H9 (cell line): ENCODE measurements at regions not wholly inside any gene's neighbourhood (a gene's known extent, or its start where the extent isn't known, plus 50 kb on each side); places are given as distances from the start of the nearest gene placed in this dataset.

Experiments used
- DNase-seq: peaks from one replicate; pipeline ENCODE4 v3.0.0-alpha.2; 2017
- H2AFZ ChIP-seq: one replicate; pipeline ENCODE4 v1.6.1; 2013; ENCODE audit warnings: mild to moderate bottlenecking, low read length, control low read depth, moderate library complexity
- H2AK5ac ChIP-seq: 2 replicates; pipeline ENCODE4 v1.6.1; 2013; ENCODE audit warnings: low read length, control low read depth, mixed read lengths; ENCODE audit not compliant: insufficient read length
- H2BK120ac ChIP-seq: one replicate; pipeline ENCODE4 v1.6.1; 2013; ENCODE audit warnings: low read depth, mild to moderate bottlenecking, low read length, control low read depth, inconsistent platforms; ENCODE audit not compliant: poor library complexity, severe bottlenecking
- H2BK12ac ChIP-seq: 2 replicates; pipeline ENCODE4 v1.6.1; 2013; ENCODE audit warnings: low read length, control low read depth, mixed read lengths, low read depth; ENCODE audit not compliant: insufficient read length
- H2BK15ac ChIP-seq: 2 replicates; pipeline ENCODE4 v1.6.1; 2013; ENCODE audit warnings: low read depth, low read length, control low read depth
- H2BK20ac ChIP-seq: one replicate; pipeline ENCODE4 v1.6.1; 2013; ENCODE audit warnings: low read depth, mild to moderate bottlenecking, low read length, control low read depth, inconsistent platforms; ENCODE audit not compliant: poor library complexity, severe bottlenecking
- H2BK5ac ChIP-seq: 2 replicates; pipeline ENCODE4 v1.6.1; 2013; ENCODE audit warnings: low read length, control low read depth, mixed read lengths; ENCODE audit not compliant: insufficient read length
- H3K14ac ChIP-seq: 2 replicates; pipeline ENCODE4 v1.6.1; 2013; ENCODE audit warnings: low read length, control low read depth; ENCODE audit not compliant: insufficient read depth
- H3K18ac ChIP-seq: 2 replicates; pipeline ENCODE4 v1.6.1; 2013; ENCODE audit warnings: low read depth, mild to moderate bottlenecking, mixed read lengths, low read length, control low read depth; ENCODE audit not compliant: insufficient read length
- H3K23ac ChIP-seq: 2 replicates; pipeline ENCODE4 v1.6.1; 2013; ENCODE audit warnings: low read length, control low read depth, mixed read lengths, low read depth; ENCODE audit not compliant: insufficient read length
- H3K23me2 ChIP-seq: 2 replicates; pipeline ENCODE4 v1.6.1; 2013; ENCODE audit warnings: low read depth, mild to moderate bottlenecking, mixed read lengths, low read length, control low read depth; ENCODE audit not compliant: insufficient read length, poor library complexity, severe bottlenecking
- H3K27ac ChIP-seq: 2 replicates; pipeline ENCODE4 v1.5.1; 2013; ENCODE audit warnings: low read length, control low read depth, mixed read lengths, low read depth; ENCODE audit not compliant: insufficient read length
- H3K27me3 ChIP-seq: 2 replicates; pipeline ENCODE4 v1.6.1; 2013; ENCODE audit warnings: low read length, control low read depth, inconsistent platforms; ENCODE audit not compliant: insufficient read depth
- H3K4ac ChIP-seq: 2 replicates; pipeline ENCODE4 v1.6.1; 2013; ENCODE audit warnings: low read depth, mild to moderate bottlenecking, control low read depth, inconsistent platforms, low read length, moderate library complexity
- H3K4me1 ChIP-seq: 2 replicates; pipeline ENCODE4 v1.6.1; 2013; ENCODE audit warnings: low read length, control low read depth, inconsistent platforms; ENCODE audit not compliant: insufficient read depth
- H3K4me2 ChIP-seq: 2 replicates; pipeline ENCODE4 v1.6.1; 2013; ENCODE audit warnings: low read length, control low read depth, mixed read lengths; ENCODE audit not compliant: insufficient read length, insufficient read depth
- H3K56ac ChIP-seq: 2 replicates; pipeline ENCODE4 v1.6.1; 2013; ENCODE audit warnings: low read depth, mild to moderate bottlenecking, mixed read lengths, low read length, control low read depth; ENCODE audit not compliant: insufficient read length
- H3K79me1 ChIP-seq: 2 replicates; pipeline ENCODE4 v1.6.1; 2013; ENCODE audit warnings: low read depth, mild to moderate bottlenecking, moderate library complexity, low read length, control low read depth, inconsistent platforms; ENCODE audit not compliant: insufficient read depth, poor library complexity, severe bottlenecking
- H3K79me2 ChIP-seq: 2 replicates; pipeline ENCODE4 v1.6.1; 2013; ENCODE audit warnings: low read length, control low read depth, inconsistent platforms; ENCODE audit not compliant: insufficient read depth
- H3K9ac ChIP-seq: 2 replicates; pipeline ENCODE4 v1.6.1; 2013; ENCODE audit warnings: low read length, control low read depth, mixed read lengths; ENCODE audit not compliant: insufficient read length; ENCODE audit errors: extremely low read depth
- H3K9me3 ChIP-seq: one replicate; pipeline ENCODE4 v1.6.1; 2013; ENCODE audit warnings: low read depth, low read length, inconsistent platforms; ENCODE audit not compliant: control insufficient read depth
- H3T11ph ChIP-seq: one replicate; pipeline ENCODE4 v1.6.1; 2013; ENCODE audit warnings: mild to moderate bottlenecking, low read length, control low read depth, inconsistent platforms
- H4K20me1 ChIP-seq: one replicate; pipeline ENCODE4 v1.6.1; 2013; ENCODE audit not compliant: control insufficient read depth, insufficient read length, insufficient read depth
- H4K5ac ChIP-seq: 2 replicates; pipeline ENCODE4 v1.6.1; 2013; ENCODE audit warnings: low read depth, mild to moderate bottlenecking, mixed read lengths, low read length, control low read depth; ENCODE audit not compliant: insufficient read length
- H4K8ac ChIP-seq: replicated peaks from 2 replicates; pipeline ENCODE4 v1.6.1; 2013; ENCODE audit warnings: low read length, control low read depth, mixed read lengths, low read depth; ENCODE audit not compliant: insufficient read length
- H4K91ac ChIP-seq: 2 replicates; pipeline ENCODE4 v1.6.1; 2013; ENCODE audit warnings: low read depth, mild to moderate bottlenecking, moderate library complexity, mixed read lengths, low read length, control low read depth; ENCODE audit not compliant: insufficient read length
- H3K27ac Mint-ChIP-seq, 3 experiments: 2 replicates in 2 of 3; 3 replicates in 1 of 3; pipeline ENCODE4 v1.8.0; 2020 to 2021; ENCODE audit warnings: mixed read lengths in 3 of 3, mild to moderate bottlenecking in 1 of 3, moderate library complexity in 1 of 3
- H3K27me3 Mint-ChIP-seq: 2 replicates; pipeline ENCODE4 v1.8.0; 2021; ENCODE audit warnings: low read depth, mild to moderate bottlenecking, moderate library complexity, mixed read lengths
- H3K36me3 Mint-ChIP-seq, 3 experiments: 2 replicates in 2 of 3; 3 replicates in 1 of 3; pipeline ENCODE4 v1.8.0; 2020 to 2021; ENCODE audit warnings: low read depth in 3 of 3, mixed read lengths in 3 of 3; ENCODE audit not compliant: insufficient read depth in 1 of 3
- H3K4me1 Mint-ChIP-seq, 2 experiments: 2 replicates each; pipeline ENCODE4 v1.8.0; 2020; ENCODE audit warnings: mixed read lengths in 2 of 2
- H3K4me3 Mint-ChIP-seq, 2 experiments: 2 replicates in 1 of 2; 3 replicates in 1 of 2; pipeline ENCODE4 v1.8.0; 2020 to 2021; ENCODE audit warnings: mild to moderate bottlenecking in 2 of 2, mixed read lengths in 2 of 2, moderate library complexity in 1 of 2
- H3K9me3 Mint-ChIP-seq, 2 experiments: 2 replicates in 1 of 2; 3 replicates in 1 of 2; pipeline ENCODE4 v1.8.0; 2020; ENCODE audit warnings: mild to moderate bottlenecking in 2 of 2, mixed read lengths in 2 of 2, moderate library complexity in 1 of 2
- CTCF ChIP-seq: fragments of 200-600 bp; sonication (generic); conservative IDR thresholded peaks from 3 replicates; pipeline ENCODE4 v1.8.0; 2021; ENCODE audit warnings: antibody characterized with exemption, mild to moderate bottlenecking
- WGBS: extraction: QIAGEN DNeasy Blood & Tissue Kit; methylation state at CpG from one replicate; pipeline ENCODE4 v1.1.7; 2013; ENCODE audit warnings: missing lambda C conversion rate, low lambda C conversion rate, mixed read lengths; ENCODE audit not compliant: insufficient read length; ENCODE audit errors: extremely low coverage; 5-methylcytosine and 5-hydroxymethylcytosine counted together

- Histone ChIP-seq H4K8ac (no peak overlapping the region), H2BK120ac (no peak overlapping the region), H3K27ac (no peak overlapping the region), H3K4me2 (no peak overlapping the region), H3T11ph (no peak overlapping the region), H3K18ac (no peak overlapping the region), H3K23ac (no peak overlapping the region), H3K14ac (no peak overlapping the region), H3K9me3 (no peaks in the 10 kb centered on the region), H3K9ac (no peak overlapping the region), H2BK20ac (no peak overlapping the region), H2AK5ac (no peak overlapping the region), H3K23me2 (no peaks in the 10 kb centered on the region), H2AFZ (no peak overlapping the region), H3K79me2 (no peaks in the 10 kb centered on the region), H3K27me3 (no peaks in the 10 kb centered on the region), H4K5ac (no peak overlapping the region), H4K91ac (no peak overlapping the region), H2BK15ac (no peak overlapping the region), H2BK5ac (no peak overlapping the region), H3K56ac (no peak overlapping the region), H3K4me1 (no peaks in the 10 kb centered on the region), H4K20me1 (no peaks in the 10 kb centered on the region), H3K79me1 (no peaks in the 10 kb centered on the region), H3K4ac (no peak overlapping the region), H2BK12ac (no peak overlapping the region)
- H3K27ac Mint-ChIP-seq: no peak overlapping the region
- no peaks in the 10 kb centered on the region for H3K4me1 Mint-ChIP-seq
- no peaks in the 10 kb centered on the region; the same call in 1 of the 2 replicates for H3K27me3 Mint-ChIP-seq
- H3K4me3 Mint-ChIP-seq: no peak overlapping the region
- no peak for TF ChIP-seq CTCF
- no peak for DNase-seq
- H3K36me3 Mint-ChIP-seq: peaks cover 3 to 8% (median 3%) of the 10 kb centered on the region in 3 experiments; a peak in 5 of 7 replicates
- H3K9me3 Mint-ChIP-seq: peaks cover 3 to 9% of the 10 kb centered on the region in 2 experiments; a peak in 4 of 5 replicates
- no CpG with 5 or more reads among the region's 4 CpGs for WGBS
Measured at GRCh38 chr4:138901177-138901576, 114.4 kb upstream of the NOCT start.
